HepG2 (cell line): ENCODE measurements at regions not wholly inside any gene's neighbourhood (a gene's known extent, or its start where the extent isn't known, plus 50 kb on each side); places are given as distances from the start of the nearest gene placed in this dataset.

Experiments used
- ATAC-seq: fragments of 200-7000 bp; cut with Tn5 transposase; 3 replicates; pipeline ENCODE4 v1.9.1; 2020; ENCODE audit warnings: mild to moderate bottlenecking, moderate library complexity
- BruUV-seq: library from RNA; stranded (reverse); fragments of 400-500 nt; replicated peaks from 2 replicates; lab custom pipeline; 2021; lab: Mats Ljungman, UMichigan
- CTCF ChIA-PET: fragments of 300-600 bp; formaldehyde crosslinking; extraction: SDS; loops from one replicate; lab custom pipeline; 2021; ENCODE audit warnings: low total read pairs, inconsistent platforms, low intra/inter-chr PET ratio; lab: Yijun Ruan, JAX
- POLR2A ChIA-PET: fragments of 350-600 bp; sonication (Branson Sonifier 250); formaldehyde crosslinking; loops from one replicate; lab custom pipeline; 2020; ENCODE audit warnings: antibody characterized with exemption, inconsistent platforms; lab: Yijun Ruan, JAX
- DNase-seq: peaks from one replicate; pipeline ENCODE4 v3.0.0-alpha.2; 2015; ENCODE audit warnings: low spot score
- FAIRE-seq: peaks from 3 replicates; lab custom pipeline; 2011; peaks lifted over from hg19 to GRCh38; lab: Jason Lieb, UNC
- H2AFZ ChIP-seq: one replicate; pipeline ENCODE4 v1.6.1; 2011; ENCODE audit warnings: low read length, inconsistent platforms
- H3K27ac ChIP-seq: fragments of 300-600 bp; 3 replicates; pipeline ENCODE4 v1.8.0; 2011; ENCODE audit warnings: mixed run types, mild to moderate bottlenecking, mixed read lengths, low read length, inconsistent platforms; ENCODE audit not compliant: insufficient read depth; ENCODE audit errors: extremely low read length
- H3K27me3 ChIP-seq, 2 experiments: fragments of 200-600 bp in 1 of 2; 2 replicates in 1 of 2; 3 replicates in 1 of 2; pipeline versions ENCODE4 v1.6.0 to v1.8.0; 2011; ENCODE audit warnings: low read length in 2 of 2, mild to moderate bottlenecking in 2 of 2, moderate library complexity in 2 of 2, inconsistent platforms in 1 of 2; ENCODE audit not compliant: insufficient read depth in 2 of 2, control insufficient read depth in 1 of 2
- H3K36me3 ChIP-seq, 2 experiments: fragments of 200-600 bp in 1 of 2; replicated peaks in 1 of 2; 2 replicates in 1 of 2; 3 replicates in 1 of 2; pipeline versions ENCODE4 v1.5.1 to v1.8.0; 2011; ENCODE audit warnings: low read length in 2 of 2, inconsistent platforms in 1 of 2; ENCODE audit not compliant: insufficient read depth in 2 of 2, control insufficient read depth in 1 of 2
- H3K4me1 ChIP-seq: 2 replicates; pipeline ENCODE4 v1.5.1; 2012; ENCODE audit warnings: low read length, inconsistent platforms; ENCODE audit not compliant: insufficient read depth
- H3K4me2 ChIP-seq: 2 replicates; pipeline ENCODE4 v1.6.0; 2011; ENCODE audit warnings: low read depth, low read length, inconsistent platforms
- H3K4me3 ChIP-seq, 3 experiments: fragments of 200-600 bp in 1 of 3; sonication (generic), shearing (Covaris generic) in 1 of 3; replicated peaks in 1 of 3; 2 replicates each; pipeline ENCODE4 v1.5.1; 2011 to 2016; ENCODE audit warnings: low read length in 3 of 3, inconsistent platforms in 2 of 3, low read depth in 2 of 3, mild to moderate bottlenecking in 2 of 3, control low read depth in 1 of 3, mixed read lengths in 1 of 3; ENCODE audit not compliant: insufficient read depth in 1 of 3
- H3K79me2 ChIP-seq: one replicate; pipeline ENCODE4 v1.6.1; 2011; ENCODE audit warnings: low read length, inconsistent platforms; ENCODE audit not compliant: insufficient read depth
- H3K9ac ChIP-seq: 2 replicates; pipeline ENCODE4 v1.6.0; 2011; ENCODE audit warnings: mild to moderate bottlenecking, low read depth, low read length, inconsistent platforms; ENCODE audit not compliant: insufficient read depth
- H3K9me3 ChIP-seq: 2 replicates; pipeline ENCODE4 v1.5.1; 2012; ENCODE audit warnings: mild to moderate bottlenecking, low read length
- H4K20me1 ChIP-seq: 2 replicates; pipeline ENCODE4 v1.6.0; 2011; ENCODE audit warnings: inconsistent platforms, mild to moderate bottlenecking, low read length, moderate library complexity; ENCODE audit not compliant: insufficient read depth
- FOXO4 ChIP-seq: sonication (generic); formaldehyde crosslinking; conservative IDR thresholded peaks from 2 replicates; pipeline ENCODE4 v1.8.1; 2023; ENCODE audit warnings: missing genetic modification reagents
- KLF16 ChIP-seq, 2 experiments: sonication (generic) in 1 of 2; formaldehyde crosslinking in 1 of 2; IDR thresholded peaks; 2 replicates each; pipeline versions ENCODE4 v1.6.1 to v1.8.0; 2016 to 2023; ENCODE audit warnings: missing genetic modification reagents in 2 of 2, missing compliant biosample characterization in 1 of 2
- PHF21A ChIP-seq: sonication (generic); formaldehyde crosslinking; IDR thresholded peaks from 2 replicates; pipeline ENCODE4 v1.5.0; 2020; ENCODE audit warnings: mild to moderate bottlenecking, missing genetic modification reagents
- POLR2A ChIP-seq, 2 experiments: IDR thresholded peaks; 2 replicates each; pipeline ENCODE4 v1.6.1; 2011; ENCODE audit warnings: low read depth in 2 of 2, low read length in 2 of 2, mild to moderate bottlenecking in 1 of 2, moderate library complexity in 1 of 2; ENCODE audit not compliant: insufficient read depth in 1 of 2
- SCMH1 ChIP-seq: sonication (generic); formaldehyde crosslinking; IDR thresholded peaks from 2 replicates; pipeline ENCODE4 v1.9.0; 2021; ENCODE audit warnings: missing genetic modification reagents, mild to moderate bottlenecking, borderline replicate concordance
- SMYD3 ChIP-seq: sonication (generic); formaldehyde crosslinking; IDR thresholded peaks from 2 replicates; pipeline ENCODE4 v1.8.1; 2023; ENCODE audit warnings: mild to moderate bottlenecking, missing genetic modification reagents
- SRSF9 ChIP-seq: fragments of 200-400 bp; formaldehyde crosslinking; IDR thresholded peaks from 2 replicates; pipeline ENCODE4 v1.6.1; 2018; ENCODE audit warnings: borderline replicate concordance, mild to moderate bottlenecking, low read depth, low read length; ENCODE audit not compliant: insufficient read depth, poor library complexity, severe bottlenecking
- TAF1 ChIP-seq: sonication (generic); formaldehyde crosslinking; IDR thresholded peaks from 2 replicates; pipeline ENCODE4 v1.4.0; 2020; ENCODE audit warnings: missing genetic modification reagents
- ZFP1 ChIP-seq: IDR thresholded peaks from 2 replicates; pipeline ENCODE4 v1.6.1; 2016
- ZNF232 ChIP-seq: sonication (generic); formaldehyde crosslinking; IDR thresholded peaks from 2 replicates; pipeline ENCODE4 v1.4.0; 2020; ENCODE audit warnings: missing genetic modification reagents, borderline replicate concordance
- ZNF558 ChIP-seq: sonication (generic); formaldehyde crosslinking; IDR thresholded peaks from 2 replicates; pipeline ENCODE4 v1.9.0; 2022; ENCODE audit warnings: mild to moderate bottlenecking, missing genetic modification reagents, borderline replicate concordance
- ZNF790 ChIP-seq: sonication (generic); formaldehyde crosslinking; IDR thresholded peaks from 2 replicates; pipeline ENCODE4 v1.8.0; 2022; ENCODE audit warnings: missing genetic modification reagents, mild to moderate bottlenecking, borderline replicate concordance
- WGBS: methylation state at CpG from one replicate; pipeline ENCODE4 v1.1.6; 2017; ENCODE audit warnings: low lambda C conversion rate; 5-methylcytosine and 5-hydroxymethylcytosine counted together
- in situ Hi-C: cut with HindIII; loops from 2 replicates; pipeline ENCODE4 v1.10.0; 2017; ENCODE audit warnings: low pct_unique_long_range_greater_than_20kb; ENCODE audit not compliant: extremely low pct_ligation_motif_present
- intact Hi-C: fragments of 100-400 bp; cut with micrococcal nuclease; formaldehyde crosslinking; loops from one replicate; pipeline ENCODE4 v1.10.0; 2022; ENCODE audit not compliant: unreplicated experiment
- TF ChIP-seq, protein P1 (sequence below): sonication (generic); formaldehyde crosslinking; IDR thresholded peaks from 2 replicates; pipeline ENCODE4 v1.5.0; 2020; ENCODE audit warnings: missing genetic modification reagents, mild to moderate bottlenecking, borderline replicate concordance

DNA sequence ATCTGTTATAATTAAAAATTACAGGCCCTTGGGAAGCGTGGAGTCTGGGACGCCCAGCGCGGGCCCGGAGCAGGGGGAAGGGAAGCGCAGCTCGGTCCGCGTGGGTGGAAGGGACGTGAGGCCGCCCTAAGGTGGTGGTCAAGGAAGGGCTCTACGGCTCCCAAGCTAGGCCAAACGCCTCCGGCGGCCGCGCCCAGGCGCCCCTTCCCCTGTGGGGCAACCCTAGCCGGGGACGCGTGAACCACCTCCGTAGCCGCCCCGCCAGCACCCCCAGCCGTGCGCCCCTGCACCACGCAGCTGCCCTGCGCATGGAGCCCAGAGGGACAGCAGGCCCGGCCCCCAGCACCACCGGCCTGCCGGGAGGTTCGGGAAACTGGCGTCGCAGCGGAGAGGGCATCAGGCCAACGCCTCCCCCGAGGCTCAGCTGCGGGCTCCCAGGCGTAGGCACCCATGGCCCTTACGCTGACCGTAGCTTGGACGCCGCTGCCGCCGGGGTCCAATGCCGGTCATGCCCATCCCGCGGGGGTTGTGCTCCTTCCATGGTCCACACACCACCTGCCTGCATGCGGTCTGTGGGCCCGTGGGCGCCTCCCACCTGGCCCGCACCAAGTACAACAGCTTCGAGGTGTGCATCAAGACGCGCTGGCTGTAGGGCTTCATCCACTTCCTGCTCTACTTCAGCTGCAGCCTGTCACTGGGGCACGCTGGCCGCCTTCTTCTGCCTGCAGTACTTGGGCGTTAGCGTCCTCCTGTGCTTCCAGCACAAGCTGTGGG is 166.7 kb downstream of the SEPTIN7 start (continued):
- no peak for TF ChIP-seq ZFP1

DNA sequence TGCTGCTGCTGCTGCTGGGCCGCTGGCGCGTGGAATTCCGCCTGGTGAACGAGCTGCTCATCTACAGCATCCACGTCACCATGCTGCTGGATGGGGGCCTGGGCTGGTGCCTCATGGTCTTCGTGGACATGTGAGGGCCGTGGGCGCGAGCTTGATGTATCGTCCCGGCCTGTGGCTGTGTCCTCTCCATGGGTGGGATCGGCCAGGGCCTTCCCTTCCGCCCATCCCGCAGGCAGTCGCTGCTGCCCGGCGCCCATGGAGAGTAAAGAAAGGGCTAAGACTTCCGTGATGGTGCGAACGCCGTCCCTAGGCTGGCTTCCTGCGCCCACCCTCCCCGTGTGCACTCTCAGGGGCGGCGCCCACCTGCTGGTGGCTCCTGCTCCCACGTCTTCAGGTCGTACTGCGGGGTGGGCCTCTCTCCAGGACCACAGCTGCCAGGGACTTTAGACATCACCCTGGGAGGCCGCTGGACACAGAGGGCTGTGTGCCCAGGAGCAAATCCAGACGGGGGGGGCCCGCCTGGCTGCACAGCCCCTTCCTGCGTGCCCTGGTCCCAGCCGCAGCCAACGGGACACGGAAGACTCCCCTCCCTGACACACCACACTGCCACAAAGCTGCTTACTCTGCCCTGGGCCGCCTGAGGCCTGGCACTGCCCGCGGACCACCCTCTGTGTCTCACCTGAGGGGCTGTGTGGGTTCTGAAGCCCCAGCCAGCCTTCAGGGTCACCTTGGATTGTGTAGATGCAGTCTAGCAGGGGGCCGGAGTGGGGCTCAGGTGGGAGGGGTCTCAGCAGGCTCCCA is 167.5 kb downstream of the SEPTIN7 start:
- POLR2A ChIA-PET: no interaction called here
- FAIRE-seq (no peak), ATAC-seq (no peak; the same call in none of the 3 replicates)

DNA sequence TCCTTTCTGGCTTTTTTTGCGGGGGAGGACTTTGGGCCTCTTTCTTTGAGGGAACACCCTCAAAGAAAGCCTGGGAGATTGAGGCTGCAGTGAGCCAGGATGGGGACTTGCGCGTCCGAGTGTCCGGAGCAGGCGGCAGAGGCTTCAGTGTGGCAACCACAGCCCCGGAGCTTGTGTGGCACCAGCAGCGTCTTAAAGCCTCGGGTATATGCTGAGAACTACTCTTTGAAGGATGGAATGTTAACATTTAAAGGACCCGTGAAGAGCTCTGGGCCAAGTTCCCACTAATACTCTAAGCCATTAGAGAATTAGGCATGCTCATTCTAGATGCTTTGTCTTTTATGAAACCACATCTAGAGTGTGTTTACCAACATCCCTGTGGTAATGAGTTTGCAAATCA is 168.2 kb downstream of the SEPTIN7 start:
- intact Hi-C loops: no loop called here
- H2AFZ ChIP-seq: no peak overlapping the region
- H3K9me3 ChIP-seq: no peaks in the 10 kb centered on the region
- ChIA-PET CTCF (no interaction called here), POLR2A (no interaction called here)
- H3K36me3 ChIP-seq: no peaks in the 10 kb centered on the region
- ATAC-seq: no peak
- H3K4me1 ChIP-seq: peaks cover 4% of the 10 kb centered on the region; the same call in 1 of the 2 replicates
- H3K4me3 ChIP-seq: no peak overlapping the region
- peaks cover 4 to 19% of the 10 kb centered on the region in 2 experiments; a peak in 4 of 5 replicates for H3K27me3 ChIP-seq
- FAIRE-seq: no peak
- no peak overlapping the region for H3K27ac ChIP-seq
- no peaks in the 10 kb centered on the region for H4K20me1 ChIP-seq
- in situ Hi-C loops: no loop called here
- no TSS peak for BruUV-seq
- H3K79me2 ChIP-seq: no peaks in the 10 kb centered on the region
- 54% methylated on average over 10 of the region's 10 CpGs for WGBS
- no peak overlapping the region for H3K4me2 ChIP-seq
- H3K9ac ChIP-seq: no peak overlapping the region
- no peak for DNase-seq
- no peak for TF ChIP-seq SMYD3 (CRISPR knock-in tag)
- TF ChIP-seq ZNF232 (CRISPR knock-in tag): no peak
- no peak for TF ChIP-seq SCMH1
- no peak for TF ChIP-seq SRSF9
- no peak for TF ChIP-seq KLF16 (CRISPR knock-in tag; IDR thresholded peaks at IDR 0.05)
- TF ChIP-seq, protein P1, sequence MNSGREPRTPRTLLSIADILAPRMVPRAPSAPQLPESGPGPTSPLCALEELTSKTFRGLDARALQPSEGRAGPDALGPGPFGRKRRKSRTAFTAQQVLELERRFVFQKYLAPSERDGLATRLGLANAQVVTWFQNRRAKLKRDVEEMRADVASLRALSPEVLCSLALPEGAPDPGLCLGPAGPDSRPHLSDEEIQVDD (CRISPR knock-in tag): no peak
- TF ChIP-seq FOXO4: no peak
- no peak for TF ChIP-seq TAF1 (CRISPR knock-in tag)

More for the DNA sequence above, 167.5 kb downstream of the SEPTIN7 start:
- Histone ChIP-seq H3K36me3 (no peaks in the 10 kb centered on the region), H3K27me3 (peaks cover 4 to 19% of the 10 kb centered on the region in 2 experiments; a peak in 4 of 5 replicates), H3K9me3 (no peaks in the 10 kb centered on the region), H2AFZ (no peak overlapping the region), H3K27ac (no peak overlapping the region), H3K9ac (no peak overlapping the region), H3K4me3 (no peak overlapping the region), H3K79me2 (no peaks in the 10 kb centered on the region), H3K4me1 (peaks cover 4% of the 10 kb centered on the region; the same call in 1 of the 2 replicates), H4K20me1 (no peaks in the 10 kb centered on the region), H3K4me2 (no peak overlapping the region)
- no peak for TF ChIP-seq POLR2A (IDR thresholded peaks at IDR 0.05; ENCODE audit: insufficient read depth in 1 of 2, low read depth in 2 of 2, low read length in 2 of 2)
- no peak for TF ChIP-seq PHF21A (CRISPR knock-in tag)
- no peak for TF ChIP-seq ZNF790 (CRISPR knock-in tag)
- no peak for TF ChIP-seq ZNF558
- intact Hi-C loops: no loop called here
- in situ Hi-C loops: no loop called here
- no TSS peak for BruUV-seq
- WGBS: 90% methylated on average over 2 of the region's 40 CpGs
- DNase-seq: no peak
- CTCF ChIA-PET: no interaction called here
